Lung (tissue), 11 donors: ENCODE measurements at regions not wholly inside any gene's neighbourhood (a gene's known extent, or its start where the extent isn't known, plus 50 kb on each side); places are given as distances from the start of the nearest gene placed in this dataset.

Experiments
- ATAC-seq: fragments of 200-7000 bp; cut with Tn5 transposase; one replicate; pipeline ENCODE4 v1.9.1; 2020; ENCODE audit warnings: moderate number of reproducible peaks; ENCODE audit not compliant: insufficient read depth, low FRiP score
- DNase-seq, 3 donors: peaks; one replicate each; pipeline ENCODE4 v3.0.0-alpha.2; 2013 to 2017
- H3K27ac ChIP-seq, 2 donors: one replicate each; pipeline ENCODE4 v1.5.1; 2013; ENCODE audit warnings: mild to moderate bottlenecking in 2 of 2, moderate library complexity in 2 of 2, control low read depth in 1 of 2, inconsistent platforms in 1 of 2, low read depth in 1 of 2, low read length in 1 of 2
- H3K27me3 ChIP-seq, 3 donors: one replicate each; pipeline ENCODE4 v1.5.1; 2013; ENCODE audit warnings: low read length in 2 of 3; ENCODE audit not compliant: control insufficient read depth in 3 of 3, insufficient read depth in 3 of 3
- H3K36me3 ChIP-seq, 4 donors: one replicate each; pipeline ENCODE4 v1.5.1; 2013; ENCODE audit warnings: low read length in 4 of 4, mild to moderate bottlenecking in 1 of 4, moderate library complexity in 1 of 4; ENCODE audit not compliant: control insufficient read depth in 4 of 4, insufficient read depth in 4 of 4
- H3K4me1 ChIP-seq, 5 donors: one replicate each; pipeline ENCODE4 v1.5.1; 2013; ENCODE audit warnings: low read length in 5 of 5, mild to moderate bottlenecking in 2 of 5, moderate library complexity in 1 of 5; ENCODE audit not compliant: control insufficient read depth in 5 of 5, insufficient read depth in 5 of 5
- H3K4me3 ChIP-seq: one replicate; pipeline ENCODE4 v1.5.1; 2013; ENCODE audit warnings: mild to moderate bottlenecking, control low read depth, moderate library complexity
- H3K9ac ChIP-seq, 2 donors: one replicate each; pipeline ENCODE4 v1.5.1; 2013; ENCODE audit warnings: low read length in 2 of 2, control low read depth in 1 of 2; ENCODE audit not compliant: insufficient read depth in 1 of 2
- H3K9me3 ChIP-seq, 4 donors: one replicate each; pipeline ENCODE4 v1.5.1; 2013; ENCODE audit warnings: low read length in 3 of 4, mild to moderate bottlenecking in 1 of 4, moderate library complexity in 1 of 4; ENCODE audit not compliant: control insufficient read depth in 4 of 4, insufficient read depth in 3 of 4
- CTCF ChIP-seq: IDR thresholded peaks from 2 replicates; pipeline ENCODE4 v1.5.1; 2012; ENCODE audit warnings: mild to moderate bottlenecking; ENCODE audit errors: control extremely low read depth, extremely low read depth
- WGBS, 2 donors: extraction: QIAGEN DNeasy Blood & Tissue Kit; methylation state at CpG; one replicate each; pipeline ENCODE4 v1.1.7; 2013; 5-methylcytosine and 5-hydroxymethylcytosine counted together
- donor health status: control.
- donor health status: control.
- donor health status: Bipolar disorder and iron deficiency.
- donor health status: healthy.
- donor health status: DM: yes; HTN: yes; CAD: no.

- H3K9ac ChIP-seq, result no peak overlapping the region
- H3K27me3 ChIP-seq, result no peaks in the 10 kb centered on the region
- H3K4me1 ChIP-seq, result no peaks in the 10 kb centered on the region
Measured at GRCh38 chr2:200025717-200026116, 70.3 kb downstream of the MAIP1 start.

GRCh38 chr2:200026332-200027230 is 71.2 kb downstream of the MAIP1 start:
- Histone ChIP-seq H3K27ac (no peak overlapping the region), H3K36me3 (no peaks in the 10 kb centered on the region), H3K9ac (no peak overlapping the region), H3K4me1 (no peaks in the 10 kb centered on the region), H3K9me3 (no peaks in the 10 kb centered on the region), H3K4me3 (no peak overlapping the region), H3K27me3 (no peaks in the 10 kb centered on the region)
- DNase-seq (peak in 2 of 3 donors; percentile 15 to 25), ATAC-seq (no peak)
- WGBS, 2 donors, result 79 to 87% methylated on average over 7 of the region's 7 CpGs
- no peak for TF ChIP-seq CTCF

More at GRCh38 chr2:200025717-200026116, 70.3 kb downstream of the MAIP1 start:
- Histone ChIP-seq H3K36me3 (no peaks in the 10 kb centered on the region), H3K9me3 (no peaks in the 10 kb centered on the region), H3K27ac (no peak overlapping the region), H3K4me3 (no peak overlapping the region)
- no peak for TF ChIP-seq CTCF
- ATAC-seq (no peak), DNase-seq (no peak)
- 66 to 78% methylated on average over 2 of the region's 2 CpGs for WGBS, 2 donors

GRCh38 chr2:200028998-200029397 is 73.6 kb downstream of the MAIP1 start:
- DNase-seq (no peak), ATAC-seq (no peak)
- Histone ChIP-seq H3K36me3 (no peaks in the 10 kb centered on the region), H3K4me3 (no peak overlapping the region), H3K27ac (no peak overlapping the region), H3K9me3 (no peaks in the 10 kb centered on the region), H3K27me3 (no peaks in the 10 kb centered on the region), H3K4me1 (no peaks in the 10 kb centered on the region), H3K9ac (no peak overlapping the region)
- WGBS, 2 donors, result 84 to 95% methylated on average over 1 of the region's 1 CpG
- TF ChIP-seq CTCF, result no peak
